ENCODE measurements at regions not wholly inside any gene's neighbourhood (a gene's known extent, or its start where the extent isn't known, plus 50 kb on each side); places are given as distances from the start of the nearest gene placed in this dataset.

DNA sequence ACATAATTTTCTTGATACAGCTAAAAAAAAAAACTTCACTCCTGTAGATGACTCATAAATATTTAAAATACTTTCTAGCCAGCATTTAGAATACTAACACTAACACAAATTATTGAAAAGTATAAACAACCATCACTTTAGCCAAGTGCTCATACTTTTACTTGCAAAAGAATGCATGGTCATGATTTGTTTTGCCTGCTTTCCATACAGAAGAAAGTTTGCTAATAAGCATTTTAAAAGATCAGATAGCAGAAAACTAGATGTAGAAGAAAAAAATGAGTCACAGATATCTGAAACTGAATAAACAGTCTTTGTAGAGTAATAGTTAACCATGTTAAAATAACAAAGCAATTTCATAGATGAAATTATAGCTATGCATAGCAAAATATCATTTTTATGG is 2280.4 kb upstream of the PCDH20 start:
- Histone ChIP-seq H3K36me3 (no peaks in the 10 kb centered on the region), H3K9me3 (ENCODE audit: severe bottlenecking) (no peaks in the 10 kb centered on the region), H3K27me3 (ENCODE audit: insufficient read depth, low read depth, severe bottlenecking) (no peaks in the 10 kb centered on the region), H3K27ac (no peak overlapping the region), H3K4me3 (ENCODE audit: low read depth, low read length) (no peak overlapping the region)
- no peak for DNase-seq
- TF ChIP-seq, protein P1, sequence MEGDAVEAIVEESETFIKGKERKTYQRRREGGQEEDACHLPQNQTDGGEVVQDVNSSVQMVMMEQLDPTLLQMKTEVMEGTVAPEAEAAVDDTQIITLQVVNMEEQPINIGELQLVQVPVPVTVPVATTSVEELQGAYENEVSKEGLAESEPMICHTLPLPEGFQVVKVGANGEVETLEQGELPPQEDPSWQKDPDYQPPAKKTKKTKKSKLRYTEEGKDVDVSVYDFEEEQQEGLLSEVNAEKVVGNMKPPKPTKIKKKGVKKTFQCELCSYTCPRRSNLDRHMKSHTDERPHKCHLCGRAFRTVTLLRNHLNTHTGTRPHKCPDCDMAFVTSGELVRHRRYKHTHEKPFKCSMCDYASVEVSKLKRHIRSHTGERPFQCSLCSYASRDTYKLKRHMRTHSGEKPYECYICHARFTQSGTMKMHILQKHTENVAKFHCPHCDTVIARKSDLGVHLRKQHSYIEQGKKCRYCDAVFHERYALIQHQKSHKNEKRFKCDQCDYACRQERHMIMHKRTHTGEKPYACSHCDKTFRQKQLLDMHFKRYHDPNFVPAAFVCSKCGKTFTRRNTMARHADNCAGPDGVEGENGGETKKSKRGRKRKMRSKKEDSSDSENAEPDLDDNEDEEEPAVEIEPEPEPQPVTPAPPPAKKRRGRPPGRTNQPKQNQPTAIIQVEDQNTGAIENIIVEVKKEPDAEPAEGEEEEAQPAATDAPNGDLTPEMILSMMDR (IDR thresholded peaks at IDR 0.05; ENCODE audit: low read depth, low read length) = no peak

DNA sequence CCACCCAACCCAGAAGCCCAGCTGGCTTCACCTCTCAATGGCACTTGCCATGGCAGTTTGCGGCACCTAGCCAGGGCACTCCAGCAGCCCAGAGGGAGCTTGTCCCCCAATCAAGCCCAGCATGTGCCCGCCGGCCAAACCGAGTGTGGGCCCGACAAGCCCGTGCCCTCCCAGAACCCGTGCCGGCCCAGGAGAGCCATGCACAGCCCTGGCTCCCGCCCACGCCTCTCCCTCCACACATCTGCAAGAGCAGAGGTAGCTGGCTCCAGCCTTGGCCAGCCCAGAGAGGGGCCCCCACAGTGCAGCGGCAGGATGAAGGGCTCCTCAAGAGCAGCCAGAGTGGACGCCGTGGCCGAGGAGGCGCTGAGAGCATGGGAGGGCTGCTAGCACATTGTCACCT is 2278.0 kb upstream of the PCDH20 start:
- TF ChIP-seq, protein P1 (IDR thresholded peaks at IDR 0.05; ENCODE audit: low read depth, low read length) = no peak
- Histone ChIP-seq H3K36me3 (no peaks in the 10 kb centered on the region), H3K27ac (no peak overlapping the region), H3K9me3 (ENCODE audit: severe bottlenecking) (no peaks in the 10 kb centered on the region), H3K4me3 (ENCODE audit: low read depth, low read length) (no peak overlapping the region), H3K27me3 (ENCODE audit: insufficient read depth, low read depth, severe bottlenecking) (no peaks in the 10 kb centered on the region)
- no peak for DNase-seq

DNA sequence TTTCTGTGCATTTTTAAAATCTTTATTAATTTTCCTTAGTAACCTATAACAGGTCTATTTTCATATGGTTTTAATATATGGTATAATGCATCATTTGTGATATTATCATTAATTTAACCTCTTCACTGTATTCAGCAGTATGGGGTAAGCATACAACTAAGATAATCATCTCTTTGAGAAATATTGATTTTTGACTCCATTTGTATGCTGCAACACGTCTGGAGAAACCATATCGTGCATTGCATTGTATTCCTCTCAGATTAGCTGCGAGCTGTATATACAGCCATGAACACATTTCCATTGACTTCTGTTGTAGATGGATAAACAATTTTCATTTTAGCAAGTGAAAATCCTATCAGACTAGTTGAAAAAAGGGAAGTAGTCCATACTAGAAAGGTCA is 2275.8 kb upstream of the PCDH20 start:
- Histone ChIP-seq H3K27ac (no peak overlapping the region), H3K27me3 (ENCODE audit: insufficient read depth, low read depth, severe bottlenecking) (no peaks in the 10 kb centered on the region), H3K4me3 (ENCODE audit: low read depth, low read length) (no peak overlapping the region), H3K36me3 (no peaks in the 10 kb centered on the region), H3K9me3 (ENCODE audit: severe bottlenecking) (no peaks in the 10 kb centered on the region)
- TF ChIP-seq, protein P1 (IDR thresholded peaks at IDR 0.05; ENCODE audit: low read depth, low read length) = no peak
- DNase-seq = no peak

DNA sequence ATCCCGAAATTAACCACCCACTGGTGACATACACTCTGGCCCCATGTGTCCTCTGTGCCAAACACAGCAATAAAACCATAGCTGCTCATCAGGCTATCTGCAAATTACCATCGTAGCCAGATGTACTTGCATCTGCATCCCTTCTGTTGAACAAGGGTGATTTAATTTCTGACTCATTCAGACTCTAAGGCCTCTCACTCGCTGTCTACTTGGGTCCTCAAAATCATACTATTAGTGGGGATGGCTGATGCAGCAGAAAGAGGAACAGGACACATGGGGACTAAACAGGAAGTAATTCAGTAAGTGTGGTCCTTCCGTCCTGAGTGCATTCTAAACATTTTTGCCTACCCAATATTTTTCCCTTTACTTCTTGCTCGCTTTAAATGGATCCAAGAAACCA is 2275.0 kb upstream of the PCDH20 start:
- Histone ChIP-seq H3K36me3 (no peaks in the 10 kb centered on the region), H3K9me3 (ENCODE audit: severe bottlenecking) (no peaks in the 10 kb centered on the region), H3K27me3 (ENCODE audit: insufficient read depth, low read depth, severe bottlenecking) (no peaks in the 10 kb centered on the region), H3K4me3 (ENCODE audit: low read depth, low read length) (no peak overlapping the region), H3K27ac (no peak overlapping the region)
- TF ChIP-seq, protein P1 (IDR thresholded peaks at IDR 0.05; ENCODE audit: low read depth, low read length) = no peak
- DNase-seq = no peak

DNA sequence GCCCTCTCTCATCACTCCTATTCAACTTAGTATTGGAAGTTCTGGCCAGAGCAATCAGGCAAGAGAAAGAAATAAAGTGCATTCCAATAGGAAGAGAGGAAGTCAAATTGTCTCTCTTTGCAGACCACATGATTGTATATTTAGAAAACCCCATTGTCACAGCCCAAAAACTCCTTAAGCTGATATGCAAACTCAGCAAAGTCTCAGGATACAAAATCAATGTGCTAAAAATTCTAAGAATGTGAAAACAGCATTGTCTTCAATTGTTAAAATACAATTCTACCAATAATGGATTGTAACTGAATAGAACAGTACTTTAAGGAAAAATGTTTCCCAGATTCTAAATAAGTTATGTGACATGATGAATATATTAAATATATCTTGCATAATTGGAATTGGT is 2269.2 kb upstream of the PCDH20 start:
- Histone ChIP-seq H3K27ac (no peak overlapping the region), H3K4me3 (ENCODE audit: low read depth, low read length) (no peak overlapping the region), H3K9me3 (ENCODE audit: severe bottlenecking) (no peaks in the 10 kb centered on the region), H3K27me3 (ENCODE audit: insufficient read depth, low read depth, severe bottlenecking) (no peaks in the 10 kb centered on the region), H3K36me3 (no peaks in the 10 kb centered on the region)
- no peak for DNase-seq
- TF ChIP-seq, protein P1 (IDR thresholded peaks at IDR 0.05; ENCODE audit: low read depth, low read length) = no peak

DNA sequence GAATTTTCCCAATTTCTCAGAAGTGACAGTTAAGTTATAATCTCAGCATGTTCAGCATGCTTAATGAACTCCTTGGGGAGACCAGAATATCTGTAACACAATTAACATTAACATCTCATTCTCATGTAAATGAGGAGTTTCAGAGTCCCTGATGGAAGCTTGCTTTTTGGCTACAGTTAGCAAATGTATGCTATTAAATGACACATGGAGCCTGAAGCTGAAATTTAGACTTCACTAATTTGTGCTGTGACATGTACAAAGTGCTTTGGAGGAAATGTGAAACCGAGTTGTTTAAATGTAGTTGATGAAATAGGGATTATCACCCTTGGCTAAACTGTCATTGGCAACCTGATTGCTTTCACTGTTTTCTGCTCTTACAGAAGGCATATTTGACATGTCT is 2265.1 kb upstream of the PCDH20 start:
- Histone ChIP-seq H3K36me3 (no peaks in the 10 kb centered on the region), H3K27me3 (ENCODE audit: insufficient read depth, low read depth, severe bottlenecking) (no peaks in the 10 kb centered on the region), H3K9me3 (ENCODE audit: severe bottlenecking) (no peaks in the 10 kb centered on the region), H3K27ac (no peak overlapping the region), H3K4me3 (ENCODE audit: low read depth, low read length) (no peak overlapping the region)
- DNase-seq = no peak
- TF ChIP-seq, protein P1 (IDR thresholded peaks at IDR 0.05; ENCODE audit: low read depth, low read length) = no peak
